Cardiac fibroblast (primary cell): ENCODE measurements at regions not wholly inside any gene's neighbourhood (a gene's known extent, or its start where the extent isn't known, plus 50 kb on each side); places are given as distances from the start of the nearest gene placed in this dataset.

ENCODE experiments used
- DNase-seq, 2 donors: peaks; one replicate each; pipeline versions ENCODE4 v3.0.0 to v3.0.0-alpha.2; 2010; ENCODE audit warnings: low read depth in 2 of 2
- H3K4me3 ChIP-seq, 2 donors: replicated peaks in 1 of 2; 1 replicate in 1 of 2; 2 replicates in 1 of 2; pipeline ENCODE4 v1.5.1; 2011; ENCODE audit warnings: low read depth in 2 of 2, low read length in 2 of 2, mild to moderate bottlenecking in 2 of 2, moderate library complexity in 1 of 2
- CTCF ChIP-seq: IDR thresholded peaks from one replicate; pipeline ENCODE4 v1.5.1; 2011; ENCODE audit warnings: low read depth, mild to moderate bottlenecking, low read length, inconsistent platforms

DNA sequence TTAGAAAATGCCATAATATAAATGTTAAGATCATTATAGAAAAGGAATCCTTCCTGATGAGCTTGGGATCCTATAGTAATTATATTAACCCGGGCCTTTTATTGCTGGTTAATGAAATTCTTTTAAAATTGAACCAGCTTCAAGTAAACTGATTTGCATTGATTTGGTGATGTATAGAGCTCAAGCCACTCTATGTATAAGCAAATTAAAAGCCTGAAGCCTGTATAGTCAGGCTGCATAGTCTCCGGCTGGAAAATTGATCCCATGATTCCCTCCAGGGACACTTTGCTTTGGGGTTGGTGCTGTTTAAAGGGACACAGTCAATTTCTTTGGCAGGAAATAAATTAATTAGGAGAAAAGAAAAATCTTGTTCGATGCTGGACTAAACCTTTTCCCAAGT is 199.1 kb downstream of the HERPUD2 start:
- no peak for TF ChIP-seq CTCF
- H3K4me3 ChIP-seq = no peak overlapping the region
- no peak for DNase-seq

GRCh38 chr7:35495377-35495776 is 199.6 kb downstream of the HERPUD2 start:
- DNase-seq = no peak
- H3K4me3 ChIP-seq = no peak overlapping the region
- no peak for TF ChIP-seq CTCF

GRCh38 chr7:35494407-35494806 is 200.5 kb downstream of the HERPUD2 start:
- DNase-seq = no peak
- no peak overlapping the region for H3K4me3 ChIP-seq
- no peak for TF ChIP-seq CTCF

DNA sequence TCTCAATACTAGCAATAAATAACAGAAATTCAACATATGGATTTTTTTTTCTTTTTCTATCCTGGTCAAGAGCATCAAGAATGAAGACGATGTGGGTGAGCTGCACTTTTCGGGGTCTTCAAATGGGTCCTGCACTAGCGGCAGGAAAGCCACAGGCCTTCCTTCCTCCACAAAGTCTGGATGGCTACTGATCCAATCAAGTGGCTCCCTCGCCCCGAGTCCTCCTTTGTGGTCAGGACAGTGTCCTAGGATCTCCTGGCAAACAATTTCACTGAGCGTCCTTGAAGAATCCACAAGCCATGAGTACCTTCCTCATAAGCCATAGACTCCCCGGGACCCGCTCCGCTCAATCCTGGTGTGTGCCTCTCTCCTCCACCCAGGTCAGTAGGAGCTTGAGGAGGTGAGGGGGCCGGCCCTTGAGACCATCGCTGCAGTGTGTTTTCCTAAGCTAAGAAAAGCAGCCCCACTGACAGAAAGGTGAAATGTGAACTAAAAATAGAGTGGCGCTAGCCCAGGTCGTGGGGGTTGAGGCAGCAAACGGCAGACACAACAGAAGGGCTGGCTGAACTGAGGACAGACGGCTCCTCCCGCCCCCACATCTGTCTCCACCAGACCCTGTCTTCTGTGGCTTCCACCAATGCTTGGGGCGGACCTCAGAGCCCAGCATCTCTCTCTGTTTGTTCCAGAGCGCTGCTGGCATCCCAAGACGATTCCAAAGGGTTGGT is 202.3 kb downstream of the HERPUD2 start:
- no peak for DNase-seq
- TF ChIP-seq CTCF = no peak
- no peak overlapping the region for H3K4me3 ChIP-seq

DNA sequence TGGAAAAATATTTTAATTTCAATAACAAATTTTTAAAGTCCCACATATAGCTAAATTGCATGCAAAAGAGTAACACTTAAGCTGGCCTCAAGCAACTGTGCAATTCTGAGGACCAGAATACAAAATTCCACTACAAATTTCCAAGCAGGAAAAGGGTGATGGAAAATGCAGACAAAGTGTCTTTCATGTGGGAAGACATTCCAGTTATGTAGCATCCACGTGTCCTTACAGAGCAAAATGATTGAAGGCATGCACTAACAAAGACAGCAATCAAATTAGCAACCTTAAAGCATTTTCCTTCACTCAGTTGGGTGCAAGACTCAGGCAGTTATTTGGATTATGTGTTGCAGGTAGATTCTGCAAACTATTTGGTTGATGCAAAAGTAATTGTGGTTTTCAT is 203.7 kb downstream of the HERPUD2 start:
- no peak for DNase-seq
- no peak for TF ChIP-seq CTCF

GRCh38 chr7:35487841-35488240 is 207.1 kb downstream of the HERPUD2 start:
- DNase-seq = no peak
- no peak overlapping the region for H3K4me3 ChIP-seq
- no peak for TF ChIP-seq CTCF

More for the DNA sequence above, 203.7 kb downstream of the HERPUD2 start:
- H3K4me3 ChIP-seq = no peak overlapping the region

- TF ChIP-seq CTCF = no peak
- DNase-seq = no peak
- H3K4me3 ChIP-seq = no peak overlapping the region
Measured at GRCh38 chr7:35487402-35487801, 207.5 kb downstream of the HERPUD2 start.
